Kidney (tissue), 10 donors: ENCODE measurements at regions not wholly inside any gene's neighbourhood (a gene's known extent, or its start where the extent isn't known, plus 50 kb on each side); places are given as distances from the start of the nearest gene placed in this dataset.
"Not testable (repeated sequence)": the region's sequence is repeated elsewhere in the genome, so short reads cannot be mapped to it uniquely, and the experiment has no call there.

ENCODE experiments used
- DNase-seq, 5 donors: peaks; one replicate each; pipeline ENCODE4 v3.0.0-alpha.2; 2013 to 2020
- FAIRE-seq: peaks from 2 replicates; lab custom pipeline; 2012; peaks lifted over from hg19 to GRCh38; lab: Jason Lieb, UNC
- H3K27ac ChIP-seq, 2 donors: one replicate each; pipeline ENCODE4 v1.7.0; 2013; ENCODE audit warnings: low read depth in 2 of 2, low read length in 2 of 2, inconsistent platforms in 1 of 2
- H3K27me3 ChIP-seq: one replicate; pipeline ENCODE4 v1.7.1; 2013; ENCODE audit warnings: low read length, inconsistent platforms; ENCODE audit not compliant: control insufficient read depth, insufficient read depth
- H3K36me3 ChIP-seq, 3 donors: one replicate each; pipeline versions ENCODE4 v1.7.0 to v1.7.1; 2013; ENCODE audit warnings: low read length in 3 of 3, control low read depth in 1 of 3, inconsistent platforms in 1 of 3; ENCODE audit not compliant: insufficient read depth in 3 of 3, control insufficient read depth in 2 of 3
- H3K4me1 ChIP-seq, 3 donors: one replicate each; pipeline versions ENCODE4 v1.7.0 to v1.7.1; 2013; ENCODE audit warnings: low read length in 3 of 3, inconsistent platforms in 1 of 3, low read depth in 1 of 3; ENCODE audit not compliant: control insufficient read depth in 2 of 3, insufficient read depth in 2 of 3
- H3K4me3 ChIP-seq, 3 donors: one replicate each; pipeline versions ENCODE4 v1.7.0 to v1.8.1; 2013; ENCODE audit warnings: low read length in 3 of 3, control low read depth in 1 of 3, inconsistent platforms in 1 of 3
- H3K9ac ChIP-seq, 3 donors: one replicate each; pipeline versions ENCODE4 v1.7.0 to v1.7.1; 2013; ENCODE audit warnings: low read length in 3 of 3, control low read depth in 1 of 3, inconsistent platforms in 1 of 3
- H3K9me3 ChIP-seq, 3 donors: one replicate each; pipeline versions ENCODE4 v1.7.0 to v1.7.1; 2013; ENCODE audit warnings: low read length in 3 of 3, control low read depth in 1 of 3, inconsistent platforms in 1 of 3; ENCODE audit not compliant: control insufficient read depth in 2 of 3, insufficient read depth in 1 of 3
- intact Hi-C: fragments of 100-400 bp; cut with DNase I; formaldehyde crosslinking; loops from one replicate; pipeline ENCODE4 v1.11.1; 2022
- donor health status: control.
- donor health status: control.
- donor health status: DM: yes; HTN: yes; CAD: no.
- donor health status: Normal renal cell carcinoma (clear cell type).

DNA sequence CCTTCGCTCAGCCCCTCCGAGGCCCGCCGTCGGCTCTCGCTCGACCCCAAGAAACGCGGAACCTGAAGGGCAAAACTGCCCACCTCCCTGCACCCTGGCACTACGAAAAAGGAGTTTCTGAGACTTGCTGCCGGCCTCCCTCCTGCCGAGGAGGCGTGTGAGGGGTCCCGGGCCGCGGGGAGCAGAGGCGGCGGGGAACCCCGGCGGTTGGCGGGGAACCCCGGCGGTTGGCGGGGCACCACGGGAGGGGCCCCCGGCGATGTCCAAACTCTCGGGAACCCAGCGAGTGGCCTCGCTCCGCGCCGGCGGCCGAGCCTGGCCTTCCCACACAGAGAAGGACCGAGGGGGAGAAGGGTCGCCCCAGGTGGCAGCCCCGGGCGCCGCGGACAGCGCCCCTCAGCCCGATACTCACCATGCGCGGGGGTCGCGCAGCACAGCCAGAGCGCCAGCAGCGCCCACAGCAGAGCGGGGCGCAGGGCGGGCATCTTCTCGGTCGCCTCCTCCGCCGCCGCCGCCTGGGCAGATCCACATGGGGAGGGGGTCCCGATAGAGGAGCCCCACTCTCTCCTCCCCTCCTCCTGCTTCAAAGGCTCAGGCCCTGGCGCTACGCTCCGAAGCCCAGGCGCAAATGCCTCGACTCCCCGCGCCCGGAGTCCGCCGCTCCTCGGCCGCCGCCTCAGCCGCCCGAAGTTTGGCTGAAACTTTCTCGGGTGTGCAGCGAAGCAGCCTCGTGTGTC, 69.4 kb upstream of the NUDT4B start:
- H3K36me3 ChIP-seq, H3K9me3 ChIP-seq, H3K27ac ChIP-seq, H3K9ac ChIP-seq, H3K4me1 ChIP-seq, FAIRE-seq, H3K27me3 ChIP-seq, intact Hi-C loops, H3K4me3 ChIP-seq: not testable (repeated sequence)
- DNase-seq: peak; percentile 29 to 77 (median 46)

DNA sequence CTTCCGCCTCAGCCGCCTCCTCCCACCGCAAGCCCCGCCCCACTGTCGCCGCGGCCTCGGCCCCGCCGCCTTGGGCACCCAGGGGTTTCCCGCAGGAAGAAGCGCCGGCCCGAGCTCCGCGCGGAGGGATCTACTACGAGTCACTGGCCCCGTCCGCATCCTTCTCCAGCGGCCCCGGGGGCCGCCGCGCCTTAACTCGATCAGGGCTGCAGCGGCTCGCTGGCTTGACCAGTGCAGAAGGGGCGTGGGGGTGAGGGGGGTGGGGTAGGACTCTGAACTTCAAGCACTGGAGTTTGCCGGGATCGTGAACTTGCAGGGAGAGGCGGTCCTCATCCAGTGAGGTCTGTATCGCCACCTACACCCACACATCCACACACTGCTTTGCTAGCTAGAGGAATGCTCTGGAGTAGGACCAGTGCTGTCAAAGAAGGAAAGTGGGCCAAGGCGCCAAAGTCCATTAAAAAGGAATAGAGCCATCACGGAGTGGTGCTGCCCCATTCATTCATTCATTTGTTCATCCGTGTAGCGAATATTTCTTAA, 68.7 kb upstream of the NUDT4B start:
- H3K9me3 ChIP-seq, H3K9ac ChIP-seq, H3K27me3 ChIP-seq, H3K4me3 ChIP-seq, FAIRE-seq, H3K36me3 ChIP-seq, intact Hi-C loops, H3K27ac ChIP-seq, H3K4me1 ChIP-seq, DNase-seq: not testable (repeated sequence)

DNA sequence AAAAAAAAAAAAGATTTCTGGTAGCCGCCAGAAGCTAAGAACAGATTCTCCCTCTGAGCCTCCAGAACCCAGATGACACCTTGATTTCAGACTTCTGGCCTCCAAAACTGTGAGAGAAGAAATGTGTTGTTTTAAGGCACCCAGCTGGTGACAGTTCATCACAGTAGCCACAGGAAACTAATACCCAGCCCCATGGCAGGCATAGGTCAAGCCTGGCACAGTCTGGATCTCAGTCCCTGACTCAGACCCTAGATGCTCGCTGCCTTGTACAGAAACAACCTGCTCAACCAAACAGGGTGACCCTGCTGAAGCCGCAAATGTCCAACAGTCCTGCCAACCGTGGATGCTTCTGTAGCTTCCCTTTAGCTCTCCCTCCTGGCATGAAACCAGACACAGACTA, 61.8 kb upstream of the NUDT4B start:
- FAIRE-seq, intact Hi-C loops: not testable (repeated sequence)

DNA sequence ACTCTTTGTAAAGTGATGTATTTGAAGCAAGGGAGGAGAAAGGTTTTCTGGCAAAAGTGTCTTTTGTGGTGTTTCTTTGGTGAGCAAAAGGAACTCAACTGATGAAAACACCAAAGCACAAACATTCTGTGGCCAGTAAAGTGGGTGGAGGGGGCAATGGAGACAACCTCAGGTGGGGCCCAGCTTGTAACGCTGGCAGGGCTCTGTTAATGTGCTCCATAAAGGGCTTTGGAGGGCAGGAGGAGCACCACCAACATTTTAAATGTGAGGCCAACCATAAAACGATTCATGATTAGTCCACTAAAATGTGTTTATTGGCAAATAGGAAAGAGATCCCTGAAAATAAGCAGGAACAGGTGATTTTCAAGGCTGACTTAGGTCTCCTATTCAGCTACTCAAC, 61.2 kb upstream of the NUDT4B start:
- H3K9me3 ChIP-seq, intact Hi-C loops, H3K4me1 ChIP-seq, H3K27me3 ChIP-seq, DNase-seq, H3K4me3 ChIP-seq, H3K36me3 ChIP-seq, FAIRE-seq, H3K27ac ChIP-seq, H3K9ac ChIP-seq: not testable (repeated sequence)

More for the DNA sequence above, 61.8 kb upstream of the NUDT4B start:
- H3K27ac ChIP-seq, H3K4me1 ChIP-seq, DNase-seq, H3K27me3 ChIP-seq, H3K36me3 ChIP-seq, H3K9me3 ChIP-seq, H3K9ac ChIP-seq, H3K4me3 ChIP-seq: not testable (repeated sequence)
